Hematopoietic multipotent progenitor cell (in vitro differentiated cells): ENCODE measurements at regions not wholly inside any gene's neighbourhood (a gene's known extent, or its start where the extent isn't known, plus 50 kb on each side); places are given as distances from the start of the nearest gene placed in this dataset.

ENCODE experiments used
- DNase-seq, 3 donors: peaks; one replicate each; pipeline ENCODE4 v3.0.0-alpha.2; 2011 to 2015; ENCODE audit warnings: low read depth in 2 of 3, low spot score in 2 of 3

- no peak for DNase-seq
Measured at GRCh38 chr14:51145246-51145645, 50.3 kb upstream of the TRIM9 start.

- no peak for DNase-seq
Measured at GRCh38 chr14:51147183-51147582, 52.3 kb upstream of the TRIM9 start.

DNA sequence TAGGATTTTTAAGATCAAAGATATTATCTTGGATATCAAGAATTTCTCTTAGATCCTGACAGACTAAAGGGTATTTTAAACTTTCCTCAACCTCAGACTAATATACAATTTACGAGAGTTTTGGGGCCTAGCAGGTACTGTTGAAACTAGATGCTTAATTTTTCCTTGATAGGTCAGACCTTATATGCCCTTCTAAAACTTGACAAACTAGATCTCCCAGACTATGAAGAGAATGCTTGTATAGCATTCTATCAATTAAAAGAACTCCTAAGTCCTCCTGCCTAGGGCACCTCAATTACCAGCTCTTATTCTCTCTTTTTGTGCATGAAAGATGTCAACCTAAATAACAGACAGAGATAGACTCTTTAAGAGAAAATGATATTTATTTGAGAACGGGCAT, 60.4 kb upstream of the TRIM9 start:
- no peak for DNase-seq

DNA sequence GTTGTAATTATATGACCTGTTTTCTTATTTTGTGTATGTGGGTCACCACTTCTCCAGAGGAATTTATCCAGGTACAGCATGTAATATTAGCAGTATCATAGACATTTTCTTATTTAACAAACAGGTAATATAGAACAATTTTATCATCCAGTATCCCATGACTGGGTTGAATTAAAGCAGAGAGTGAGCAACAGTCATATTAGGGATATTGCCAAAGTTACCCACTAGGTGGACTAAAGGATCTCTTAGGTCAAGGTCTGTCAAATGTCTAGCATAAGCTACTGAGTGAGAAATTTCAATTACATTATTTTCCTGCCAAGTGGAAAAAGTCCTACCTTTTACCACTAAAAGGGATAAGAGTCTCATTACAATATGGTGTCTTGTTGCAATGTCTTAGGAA, 62.1 kb upstream of the TRIM9 start:
- DNase-seq: peak in 2 of 3 donors; percentile 12 to 38

- no peak for DNase-seq
Measured at GRCh38 chr14:51160871-51161270, 66.0 kb upstream of the TRIM9 start.

GRCh38 chr14:51165415-51165814, 70.5 kb upstream of the TRIM9 start:
- DNase-seq: no peak

DNA sequence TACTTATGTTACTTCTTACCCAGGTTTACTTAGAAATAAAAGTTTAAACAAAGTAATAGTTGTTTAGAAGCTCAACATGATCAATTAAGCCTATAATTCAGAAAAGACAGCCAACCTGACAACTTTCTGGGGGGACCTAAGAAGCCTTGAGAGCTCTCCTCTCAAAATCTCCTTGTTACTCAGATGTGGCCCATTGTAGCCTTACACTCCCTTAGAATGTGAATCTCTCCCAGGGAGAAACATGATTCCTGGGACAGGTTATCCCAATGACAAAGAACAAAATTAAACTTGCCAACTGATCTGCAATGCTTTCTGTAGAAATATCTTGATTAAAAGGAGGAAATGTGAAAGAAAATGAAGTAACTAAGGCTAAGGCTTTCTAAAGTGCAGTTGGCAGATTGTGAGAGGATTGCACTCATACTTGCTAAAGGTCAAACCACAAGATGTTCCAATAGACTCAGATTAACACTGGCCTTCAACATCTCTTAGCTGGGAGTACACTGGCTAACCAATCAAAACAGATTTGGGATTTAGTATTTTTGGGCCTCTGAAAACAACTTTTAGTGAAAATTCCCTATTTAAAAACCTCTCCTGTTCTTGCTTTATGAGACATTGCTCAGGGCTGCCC, 72.3 kb upstream of the TMX1 start:
- DNase-seq: no peak

DNA sequence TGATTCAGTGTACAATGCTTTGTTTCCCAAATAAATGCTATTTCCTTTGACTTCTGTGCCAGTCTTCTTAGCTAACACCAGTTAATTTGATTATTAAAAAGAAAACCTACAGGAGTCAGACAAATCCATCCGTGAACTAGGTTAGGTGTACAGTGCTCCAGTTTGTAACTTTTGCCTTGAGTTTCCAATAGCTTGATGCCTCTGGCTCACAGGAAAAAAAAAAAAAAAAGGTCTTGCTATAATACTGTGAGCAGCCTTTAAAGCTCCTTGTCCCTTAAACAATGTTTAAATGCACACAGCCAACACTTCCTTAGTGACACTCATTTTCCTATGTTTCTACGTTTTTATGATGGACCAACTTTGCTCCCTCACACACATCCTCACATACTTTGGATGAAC, 71.8 kb upstream of the TMX1 start:
- DNase-seq: no peak

- DNase-seq: no peak
Measured at GRCh38 chr14:51173863-51174262, 66.2 kb upstream of the TMX1 start.

DNA sequence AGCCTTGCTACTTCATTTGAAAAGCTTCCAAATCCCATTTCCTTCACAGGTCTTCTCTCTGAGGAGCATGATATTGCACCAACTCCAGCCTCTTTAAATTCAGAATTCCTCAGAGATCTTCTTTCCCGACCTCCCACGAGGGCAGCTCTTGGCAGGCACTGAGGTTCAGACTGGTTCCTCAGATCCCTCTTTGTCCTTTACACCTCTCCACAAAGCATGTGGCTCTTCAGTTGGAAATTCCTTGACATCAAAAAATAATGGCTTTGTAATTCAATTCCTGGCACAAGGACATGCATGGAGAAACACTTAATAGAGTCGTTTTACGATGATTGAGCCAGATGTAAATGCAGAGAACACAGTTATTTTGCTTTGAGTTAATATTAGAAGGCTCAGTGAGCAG, 63.2 kb upstream of the TMX1 start:
- DNase-seq: no peak

- DNase-seq: no peak
Measured at GRCh38 chr14:51180577-51180976, 59.5 kb upstream of the TMX1 start.

- DNase-seq: no peak
Measured at GRCh38 chr14:51182131-51182565, 57.9 kb upstream of the TMX1 start.

GRCh38 chr14:51185180-51185579, 54.9 kb upstream of the TMX1 start:
- no peak for DNase-seq

DNA sequence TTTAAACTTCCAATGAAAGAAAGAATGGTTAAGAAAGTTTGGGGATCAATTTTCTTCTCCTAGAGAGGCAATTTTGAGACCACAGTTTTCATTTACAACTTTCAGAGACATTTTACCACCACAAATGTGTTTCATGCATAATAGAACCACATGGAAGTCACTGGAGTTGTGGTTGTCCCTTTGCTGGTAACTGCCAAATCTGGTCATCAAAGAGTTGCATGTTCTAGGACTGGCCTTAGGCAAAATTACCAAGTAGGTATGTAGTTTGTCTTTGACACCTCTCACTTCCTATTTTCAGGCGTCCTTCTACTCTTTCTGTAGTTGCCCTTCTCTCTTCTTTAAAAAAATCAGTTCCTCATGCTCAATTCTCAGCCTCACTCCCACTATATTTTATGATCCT, 54.3 kb upstream of the TMX1 start:
- DNase-seq: no peak

DNA sequence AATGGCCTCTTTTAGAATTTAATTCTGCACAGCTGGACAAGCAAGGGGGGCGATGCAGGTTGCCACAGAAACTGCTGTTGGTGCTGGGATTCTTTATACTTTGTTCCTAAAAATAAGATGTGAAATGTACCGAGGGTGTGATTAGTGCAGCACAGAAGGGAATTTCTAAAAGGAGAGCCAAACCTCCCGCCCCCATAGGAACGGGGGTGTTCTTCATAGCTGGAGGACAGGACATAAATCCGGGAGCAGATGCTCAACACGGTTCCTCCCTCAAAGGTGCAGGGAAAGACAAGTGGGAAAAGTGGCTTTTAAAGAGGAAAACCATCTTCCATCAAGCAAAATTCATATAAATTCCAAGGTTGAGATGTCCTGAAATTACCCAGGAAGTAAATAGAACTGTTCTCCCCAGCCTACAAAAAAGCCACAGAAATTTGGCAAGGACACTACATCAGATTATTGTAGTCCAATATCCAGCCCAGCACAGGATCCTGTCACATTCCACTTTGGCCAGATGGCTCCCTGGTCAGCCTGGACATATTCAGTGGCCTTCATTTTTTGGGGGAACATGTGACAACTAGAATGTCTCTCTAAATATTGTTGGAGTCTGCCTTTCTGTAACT, 51.4 kb upstream of the TMX1 start:
- no peak for DNase-seq

DNA sequence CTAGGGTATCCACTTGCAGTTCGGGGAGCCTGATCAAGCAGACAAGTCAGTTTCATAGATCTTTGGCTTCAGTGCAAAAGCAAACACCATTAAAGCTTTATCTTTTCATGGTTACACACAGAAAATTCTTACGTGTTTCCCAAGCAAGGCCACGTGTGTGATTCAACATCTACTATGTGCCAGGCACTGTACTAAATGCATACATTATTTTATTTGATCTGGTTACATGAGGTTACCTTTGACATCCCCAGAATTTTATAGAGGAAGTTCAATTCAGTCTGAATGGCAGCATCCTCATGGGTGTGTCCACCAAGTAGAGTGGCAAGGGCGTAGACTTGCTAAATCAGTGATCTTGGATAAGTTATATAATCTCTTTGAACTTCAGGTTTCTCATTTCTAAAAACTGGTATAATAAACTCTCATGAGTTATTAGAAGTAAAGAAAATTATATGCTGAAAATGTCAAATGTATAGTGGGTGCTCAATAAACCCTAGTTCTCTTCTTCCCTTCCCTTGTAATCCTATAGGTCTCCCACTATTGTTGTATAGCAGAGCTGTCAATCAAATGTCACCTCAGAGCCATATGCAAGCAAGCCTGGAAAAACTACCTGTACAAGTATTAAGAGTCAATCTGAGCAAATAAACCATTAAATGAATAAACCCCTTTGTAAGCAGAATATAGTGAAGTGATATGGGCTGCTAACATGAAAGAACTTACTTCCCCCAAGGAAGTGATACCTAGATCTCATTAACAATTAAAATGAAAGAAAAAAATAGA, 50.3 kb upstream of the TMX1 start:
- no peak for DNase-seq
